ENCODE measurements at regions not wholly inside any gene's neighbourhood (a gene's known extent, or its start where the extent isn't known, plus 50 kb on each side); places are given as distances from the start of the nearest gene placed in this dataset.

DNA sequence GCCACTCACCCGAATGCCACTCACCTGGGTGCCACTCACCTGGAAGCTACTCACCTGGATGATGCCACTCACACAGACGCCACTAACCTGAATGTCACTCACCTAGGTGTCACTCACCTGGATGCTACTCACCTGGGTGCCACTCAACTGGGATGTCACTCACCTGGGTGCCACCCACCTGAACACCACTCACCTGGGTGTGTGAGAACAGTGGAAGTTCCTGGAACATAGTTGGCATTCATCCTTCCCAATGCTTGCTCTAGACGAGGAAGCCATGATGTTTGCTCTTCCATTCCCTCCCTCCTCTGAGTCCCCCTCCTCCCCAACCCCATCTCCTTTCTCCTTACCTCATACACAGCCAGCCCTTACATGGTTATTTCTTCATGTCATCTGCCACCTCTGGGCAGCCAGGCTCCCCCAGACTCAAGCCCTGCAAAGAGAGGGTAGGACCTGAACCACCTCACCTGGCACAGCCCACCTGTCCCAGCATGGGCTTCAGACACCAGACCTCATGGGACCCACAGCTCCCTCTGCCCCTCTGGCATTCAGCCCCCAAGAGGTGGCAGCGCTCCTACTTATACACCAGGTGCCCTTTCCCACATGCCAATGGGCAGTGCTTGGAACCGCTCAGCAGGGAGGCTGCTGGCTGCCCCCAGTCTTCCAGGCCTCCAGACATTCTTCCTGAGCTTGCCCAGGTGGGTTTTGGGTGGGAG, 171.8 kb upstream of the FOXF1 start:
- Histone ChIP-seq H3K4me1 (peaks cover 0 to 4% of the 10 kb centered on the region in 2 donors), H3K27me3 (no peaks in the 10 kb centered on the region), H3K9me3 (no peaks in the 10 kb centered on the region), H3K4me3 (replicated peaks in 1 of 3) (no peak overlapping the region), H3K36me3 (no peaks in the 10 kb centered on the region), H3K27ac (no peak overlapping the region)
- no peak for TF ChIP-seq POLR2A (IDR thresholded peaks at IDR 0.05)
- TF ChIP-seq, protein P1, sequence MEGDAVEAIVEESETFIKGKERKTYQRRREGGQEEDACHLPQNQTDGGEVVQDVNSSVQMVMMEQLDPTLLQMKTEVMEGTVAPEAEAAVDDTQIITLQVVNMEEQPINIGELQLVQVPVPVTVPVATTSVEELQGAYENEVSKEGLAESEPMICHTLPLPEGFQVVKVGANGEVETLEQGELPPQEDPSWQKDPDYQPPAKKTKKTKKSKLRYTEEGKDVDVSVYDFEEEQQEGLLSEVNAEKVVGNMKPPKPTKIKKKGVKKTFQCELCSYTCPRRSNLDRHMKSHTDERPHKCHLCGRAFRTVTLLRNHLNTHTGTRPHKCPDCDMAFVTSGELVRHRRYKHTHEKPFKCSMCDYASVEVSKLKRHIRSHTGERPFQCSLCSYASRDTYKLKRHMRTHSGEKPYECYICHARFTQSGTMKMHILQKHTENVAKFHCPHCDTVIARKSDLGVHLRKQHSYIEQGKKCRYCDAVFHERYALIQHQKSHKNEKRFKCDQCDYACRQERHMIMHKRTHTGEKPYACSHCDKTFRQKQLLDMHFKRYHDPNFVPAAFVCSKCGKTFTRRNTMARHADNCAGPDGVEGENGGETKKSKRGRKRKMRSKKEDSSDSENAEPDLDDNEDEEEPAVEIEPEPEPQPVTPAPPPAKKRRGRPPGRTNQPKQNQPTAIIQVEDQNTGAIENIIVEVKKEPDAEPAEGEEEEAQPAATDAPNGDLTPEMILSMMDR (IDR thresholded peaks at IDR 0.05): no peak
- intact Hi-C loops (cut with DNase I): loop anchor here (5.0 kb wide), 1 partner anchor 179 kb away; no protein-coding TSS in a partner anchor
- 80 to 82% methylated on average over 5 of the region's 5 CpGs for WGBS, 2 donors
- DNase-seq: no peak

DNA sequence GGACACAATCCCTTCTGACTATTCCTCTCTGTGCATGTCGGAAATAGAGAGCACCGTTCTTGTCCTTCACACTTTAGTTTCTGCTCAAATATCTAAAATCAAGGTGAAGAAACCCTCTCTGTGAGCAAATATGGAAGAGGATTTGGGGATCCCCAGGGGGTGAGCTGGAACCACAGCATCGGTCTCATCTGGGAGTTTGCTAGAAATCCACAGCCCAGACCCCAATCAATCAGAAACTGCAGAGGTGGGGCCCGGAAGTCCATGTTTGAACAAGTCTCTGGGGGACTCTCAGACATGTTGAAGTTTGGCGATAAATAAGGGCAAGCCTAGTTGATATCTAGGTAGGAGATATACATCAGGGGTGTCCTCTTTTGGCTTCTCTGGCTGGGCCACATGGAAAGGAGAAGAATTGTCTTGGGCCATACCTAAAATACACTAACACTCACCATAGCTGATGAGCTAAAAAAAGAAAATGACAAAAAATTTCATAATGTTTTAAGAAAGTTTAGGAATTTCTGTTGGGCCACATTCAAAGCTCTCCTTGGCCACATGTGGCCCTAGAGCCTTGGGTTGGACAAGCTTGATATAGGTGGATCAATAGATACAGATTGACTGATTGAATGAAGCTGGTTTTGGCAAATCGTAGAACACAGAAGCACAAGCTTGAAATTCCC, 168.0 kb upstream of the FOXF1 start:
- H3K4me1 ChIP-seq: peaks cover 0 to 13% of the 10 kb centered on the region in 2 donors
- DNase-seq: no peak
- H3K4me3 ChIP-seq (replicated peaks in 1 of 3): no peak overlapping the region
- intact Hi-C loops (cut with DNase I): no loop called here
- H3K27me3 ChIP-seq: no peaks in the 10 kb centered on the region
- H3K27ac ChIP-seq: peak overlapping the region in 2 of 3 donors; percentile 63 to 76
- H3K9me3 ChIP-seq: no peaks in the 10 kb centered on the region
- TF ChIP-seq POLR2A (IDR thresholded peaks at IDR 0.05): no peak
- TF ChIP-seq, protein P1 (IDR thresholded peaks at IDR 0.05): no peak
- H3K36me3 ChIP-seq: no peaks in the 10 kb centered on the region
- 64 to 69% methylated on average over 6 of the region's 6 CpGs for WGBS, 2 donors

DNA sequence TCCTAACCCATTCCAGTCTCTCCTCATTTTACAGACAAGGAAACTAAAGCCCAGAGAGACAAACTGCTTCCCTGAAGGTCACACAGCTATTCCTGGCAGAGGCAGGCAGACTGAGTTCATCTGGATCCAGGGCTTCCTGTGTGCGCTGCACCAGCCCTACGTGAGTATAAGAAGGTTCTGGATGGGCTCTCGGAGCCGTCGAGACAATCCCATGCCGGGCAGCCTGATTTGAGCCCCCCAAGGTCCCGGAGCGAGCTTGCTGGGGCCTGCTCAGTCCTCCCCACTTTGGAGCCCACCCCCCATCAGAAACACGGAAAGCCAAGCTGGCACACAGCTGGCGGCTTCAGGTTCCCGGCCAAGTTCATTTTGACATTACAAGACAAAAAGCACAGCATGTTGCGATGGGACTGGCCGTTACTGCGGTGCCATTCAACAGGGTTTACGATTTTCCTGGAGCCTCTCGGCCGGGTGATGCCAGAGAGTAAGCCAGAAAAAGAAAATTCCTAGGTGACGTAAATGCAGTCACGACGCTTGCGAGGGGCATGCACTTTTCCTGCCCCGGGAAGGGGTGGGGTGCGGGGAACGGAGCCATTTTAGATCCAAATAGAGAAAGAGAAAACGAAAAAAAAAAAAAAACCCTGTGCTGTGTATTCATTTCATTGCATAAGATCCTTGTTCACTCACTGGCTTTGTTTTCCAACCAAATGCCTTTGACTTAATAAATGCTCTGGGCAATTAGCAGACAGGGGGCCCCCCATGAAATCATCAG, 167.1 kb upstream of the FOXF1 start:
- TF ChIP-seq, protein P1 (IDR thresholded peaks at IDR 0.05): no peak
- no peak for TF ChIP-seq POLR2A (IDR thresholded peaks at IDR 0.05)
- Histone ChIP-seq H3K9me3 (no peaks in the 10 kb centered on the region), H3K36me3 (no peaks in the 10 kb centered on the region), H3K4me1 (peaks cover 0 to 13% of the 10 kb centered on the region in 2 donors), H3K27me3 (no peaks in the 10 kb centered on the region), H3K27ac (peak overlapping the region; percentile 53 to 76 (median 63)), H3K4me3 (replicated peaks in 1 of 3) (no peak overlapping the region)
- 31 to 36% methylated on average over 21 to 24 of the region's 25 CpGs for WGBS, 2 donors
- intact Hi-C loops (cut with DNase I): no loop called here
- peak; percentile 12 to 14 for DNase-seq

DNA sequence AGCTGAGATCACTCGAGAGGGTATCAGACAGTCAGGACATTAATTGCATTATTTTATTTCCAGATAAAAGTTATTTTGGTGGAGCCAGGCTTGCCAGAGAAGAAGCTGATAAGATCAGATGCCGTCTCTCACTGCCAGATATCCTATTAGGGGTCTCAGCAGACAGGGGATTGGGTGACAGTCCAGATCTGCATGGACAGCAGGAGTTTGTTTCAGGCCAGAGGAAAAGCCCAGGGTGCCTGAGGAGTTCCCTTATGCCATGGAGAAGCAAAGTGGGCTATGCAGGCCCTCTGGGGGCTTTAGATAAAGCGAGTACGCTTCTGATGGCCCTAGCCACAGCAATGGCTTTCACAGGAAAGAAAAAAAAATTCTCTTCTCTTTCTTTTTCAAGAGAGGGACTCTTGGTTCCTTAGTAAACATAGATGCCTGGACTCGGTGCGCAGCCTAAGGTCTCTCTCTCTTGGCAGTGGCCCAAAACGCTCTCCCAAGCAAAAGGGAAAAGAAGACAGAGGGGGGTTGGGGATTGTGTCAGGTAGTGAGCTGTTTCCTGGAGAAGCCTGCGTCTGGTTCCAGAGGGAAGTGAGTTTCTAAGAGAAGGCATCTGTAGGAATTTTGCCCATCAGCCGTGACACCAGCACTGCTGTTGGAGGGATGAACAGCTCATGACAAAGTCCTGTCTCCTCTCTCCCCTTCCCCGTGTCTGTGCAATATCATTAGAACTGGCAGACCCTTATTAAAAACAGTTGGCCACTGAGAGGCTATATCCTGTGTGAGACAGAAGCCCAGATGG, 166.3 kb upstream of the FOXF1 start:
- Histone ChIP-seq H3K27ac (peak overlapping the region; percentile 31 to 65 (median 45)), H3K9me3 (no peaks in the 10 kb centered on the region), H3K36me3 (no peaks in the 10 kb centered on the region), H3K4me3 (replicated peaks in 1 of 3) (no peak overlapping the region), H3K27me3 (no peaks in the 10 kb centered on the region), H3K4me1 (peaks cover 0 to 13% of the 10 kb centered on the region in 2 donors)
- intact Hi-C loops (cut with DNase I): no loop called here
- TF ChIP-seq, protein P1 (IDR thresholded peaks at IDR 0.05): no peak
- no peak for TF ChIP-seq POLR2A (IDR thresholded peaks at IDR 0.05)
- no peak for DNase-seq
- WGBS, 2 donors: 18 to 19% methylated on average over 10 of the region's 10 CpGs
